ENCODE measurements at regions not wholly inside any gene's neighbourhood (a gene's known extent, or its start where the extent isn't known, plus 50 kb on each side); places are given as distances from the start of the nearest gene placed in this dataset.
"Not testable (repeated sequence)": the region's sequence is repeated elsewhere in the genome, so short reads cannot be mapped to it uniquely, and the experiment has no call there.

DNA sequence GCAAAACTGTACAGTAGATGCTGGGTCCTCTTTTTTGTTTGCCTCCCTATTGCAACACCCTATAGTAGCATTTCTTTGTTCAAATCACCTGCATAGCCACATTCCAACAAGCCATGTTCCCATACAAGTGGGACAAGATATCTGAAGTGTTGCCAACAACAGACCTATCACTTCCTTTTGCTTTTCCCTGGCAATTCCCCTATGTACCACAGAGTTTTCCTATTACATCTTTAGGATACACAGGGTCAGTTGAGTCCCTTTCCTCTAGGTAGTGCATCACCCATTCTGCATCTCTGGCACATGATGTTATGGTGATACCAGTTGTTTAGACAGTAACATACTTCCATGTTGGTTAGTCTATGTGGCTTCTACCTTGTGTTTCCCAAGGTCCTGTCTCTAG, 125.1 kb upstream of the FBXL7 start:
- Histone ChIP-seq H3K27me3 (ENCODE audit: control insufficient read depth, insufficient read depth, low read length) (no peaks in the 10 kb centered on the region), H3K4me1 (ENCODE audit: control insufficient read depth, insufficient read depth, low read length) (no peaks in the 10 kb centered on the region), H3K27ac (ENCODE audit: low read depth, low read length) (no peak overlapping the region), H3K9me3 (ENCODE audit: control insufficient read depth, insufficient read depth, low read length) (no peaks in the 10 kb centered on the region), H3K4me3 (ENCODE audit: low read depth, low read length) (no peak overlapping the region), H3K36me3 (ENCODE audit: control insufficient read depth, insufficient read depth, low read length) (no peaks in the 10 kb centered on the region)
- no peak for DNase-seq (ENCODE audit: low read depth in 4 of 6, low spot score in 6 of 6)

DNA sequence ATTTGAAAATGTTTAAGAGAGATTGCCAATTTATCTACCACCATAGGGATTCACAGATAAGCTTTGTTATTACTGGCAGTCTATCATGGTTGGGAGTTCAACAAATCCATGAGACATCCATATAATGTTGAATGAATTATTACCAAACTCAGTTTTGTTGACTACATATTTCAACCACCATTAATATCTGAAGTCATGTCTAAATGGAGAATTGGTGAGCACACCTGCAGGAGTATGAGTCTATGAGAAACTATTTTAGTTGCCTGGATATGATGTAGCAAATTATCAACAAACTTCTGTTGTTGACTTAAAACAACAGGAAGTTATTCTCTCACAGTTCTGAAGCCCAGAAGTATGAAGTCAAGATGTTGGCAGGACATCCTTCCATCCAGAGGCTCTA, 126.8 kb upstream of the FBXL7 start:
- no peaks in the 10 kb centered on the region for H3K36me3 ChIP-seq (ENCODE audit: control insufficient read depth, insufficient read depth, low read length)
- H3K27ac ChIP-seq (ENCODE audit: low read depth, low read length), result no peak overlapping the region
- no peak for DNase-seq (ENCODE audit: low read depth in 4 of 6, low spot score in 6 of 6)
- H3K4me3 ChIP-seq (ENCODE audit: low read depth, low read length), result no peak overlapping the region
- H3K4me1 ChIP-seq (ENCODE audit: control insufficient read depth, insufficient read depth, low read length), result no peaks in the 10 kb centered on the region
- no peaks in the 10 kb centered on the region for H3K9me3 ChIP-seq (ENCODE audit: control insufficient read depth, insufficient read depth, low read length)
- no peaks in the 10 kb centered on the region for H3K27me3 ChIP-seq (ENCODE audit: control insufficient read depth, insufficient read depth, low read length)

DNA sequence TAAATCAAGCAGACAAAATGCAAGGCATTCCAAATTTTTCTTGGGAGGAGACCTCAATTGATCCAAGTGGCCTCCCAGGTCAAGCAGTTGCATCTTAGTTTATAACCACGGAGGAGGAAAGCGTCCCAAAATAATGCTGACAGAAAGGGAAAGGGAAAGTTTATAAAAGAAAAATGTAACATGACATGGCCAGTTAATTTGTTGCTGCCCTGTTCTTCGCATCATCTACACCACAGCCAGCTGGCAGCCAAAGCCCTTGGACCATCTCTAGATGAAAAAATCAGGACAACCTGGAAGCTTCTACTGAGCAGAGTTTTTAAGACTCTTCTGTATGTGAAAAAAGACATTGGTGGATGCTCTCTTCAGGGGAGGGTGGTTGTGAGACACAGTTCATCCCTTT, 128.8 kb upstream of the FBXL7 start:
- Histone ChIP-seq H3K27ac (ENCODE audit: low read depth, low read length) (no peak overlapping the region), H3K9me3 (ENCODE audit: control insufficient read depth, insufficient read depth, low read length) (no peaks in the 10 kb centered on the region), H3K4me3 (ENCODE audit: low read depth, low read length) (no peak overlapping the region), H3K27me3 (ENCODE audit: control insufficient read depth, insufficient read depth, low read length) (no peaks in the 10 kb centered on the region), H3K4me1 (ENCODE audit: control insufficient read depth, insufficient read depth, low read length) (no peaks in the 10 kb centered on the region), H3K36me3 (ENCODE audit: control insufficient read depth, insufficient read depth, low read length) (no peaks in the 10 kb centered on the region)
- DNase-seq (ENCODE audit: low read depth in 4 of 6, low spot score in 6 of 6), result no peak
- WGBS (ENCODE audit: insufficient coverage), result 80% methylated on average over 1 of the region's 3 CpGs

DNA sequence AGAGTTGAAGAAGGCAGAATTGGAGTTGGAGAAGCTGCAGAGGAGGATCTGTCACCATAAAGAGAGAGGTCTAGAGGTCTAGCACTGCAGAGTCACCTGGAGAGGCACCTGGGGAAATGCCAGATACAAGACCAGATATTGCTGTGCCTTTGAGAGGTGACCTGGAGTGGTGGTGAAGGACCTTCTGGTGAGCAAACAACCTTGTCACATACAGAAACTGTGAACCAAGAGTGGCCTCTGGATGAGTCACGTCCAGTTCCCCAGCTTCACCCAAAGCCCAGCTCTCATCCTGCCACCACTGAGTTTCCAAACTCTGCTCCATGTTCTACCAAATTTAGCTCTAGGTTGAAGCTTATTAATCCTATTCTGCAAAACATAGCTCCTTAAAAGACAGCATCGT, 131.1 kb upstream of the FBXL7 start:
- 100% methylated on average over 1 of the region's 2 CpGs for WGBS (ENCODE audit: insufficient coverage)
- Histone ChIP-seq H3K27me3 (ENCODE audit: control insufficient read depth, insufficient read depth, low read length) (no peaks in the 10 kb centered on the region), H3K4me1 (ENCODE audit: control insufficient read depth, insufficient read depth, low read length) (no peaks in the 10 kb centered on the region), H3K27ac (ENCODE audit: low read depth, low read length) (no peak overlapping the region), H3K36me3 (ENCODE audit: control insufficient read depth, insufficient read depth, low read length) (no peaks in the 10 kb centered on the region), H3K9me3 (ENCODE audit: control insufficient read depth, insufficient read depth, low read length) (no peaks in the 10 kb centered on the region), H3K4me3 (ENCODE audit: low read depth, low read length) (no peak overlapping the region)
- no peak for DNase-seq (ENCODE audit: low read depth in 4 of 6, low spot score in 6 of 6)

DNA sequence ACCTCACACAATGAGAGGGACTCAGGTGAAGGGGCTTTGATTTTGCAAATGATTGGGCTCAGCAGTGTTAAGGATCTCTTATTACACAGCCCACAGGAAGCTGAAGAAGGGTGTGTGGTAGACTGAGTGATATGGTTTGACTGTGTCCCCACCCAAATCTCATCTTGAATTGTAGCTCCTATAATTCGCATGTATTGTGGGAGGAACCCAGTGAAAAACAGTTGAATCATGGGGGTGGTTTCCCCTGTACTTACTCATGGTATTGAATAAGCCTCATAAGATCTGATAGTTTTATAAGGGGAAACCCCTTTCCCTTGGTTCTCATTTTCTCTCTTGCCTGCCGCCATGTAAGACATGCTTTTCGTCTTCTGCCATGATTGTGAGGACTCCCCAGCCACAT, 132.5 kb upstream of the FBXL7 start:
- DNase-seq (ENCODE audit: low read depth in 4 of 6, low spot score in 6 of 6), result no peak
- Histone ChIP-seq H3K27ac (ENCODE audit: low read depth, low read length) (no peak overlapping the region), H3K9me3 (ENCODE audit: control insufficient read depth, insufficient read depth, low read length) (no peaks in the 10 kb centered on the region), H3K36me3 (ENCODE audit: control insufficient read depth, insufficient read depth, low read length) (no peaks in the 10 kb centered on the region), H3K27me3 (ENCODE audit: control insufficient read depth, insufficient read depth, low read length) (no peaks in the 10 kb centered on the region), H3K4me1 (ENCODE audit: control insufficient read depth, insufficient read depth, low read length) (no peaks in the 10 kb centered on the region), H3K4me3 (ENCODE audit: low read depth, low read length) (no peak overlapping the region)
- WGBS (ENCODE audit: insufficient coverage), result 100% methylated on average over 2 of the region's 3 CpGs

DNA sequence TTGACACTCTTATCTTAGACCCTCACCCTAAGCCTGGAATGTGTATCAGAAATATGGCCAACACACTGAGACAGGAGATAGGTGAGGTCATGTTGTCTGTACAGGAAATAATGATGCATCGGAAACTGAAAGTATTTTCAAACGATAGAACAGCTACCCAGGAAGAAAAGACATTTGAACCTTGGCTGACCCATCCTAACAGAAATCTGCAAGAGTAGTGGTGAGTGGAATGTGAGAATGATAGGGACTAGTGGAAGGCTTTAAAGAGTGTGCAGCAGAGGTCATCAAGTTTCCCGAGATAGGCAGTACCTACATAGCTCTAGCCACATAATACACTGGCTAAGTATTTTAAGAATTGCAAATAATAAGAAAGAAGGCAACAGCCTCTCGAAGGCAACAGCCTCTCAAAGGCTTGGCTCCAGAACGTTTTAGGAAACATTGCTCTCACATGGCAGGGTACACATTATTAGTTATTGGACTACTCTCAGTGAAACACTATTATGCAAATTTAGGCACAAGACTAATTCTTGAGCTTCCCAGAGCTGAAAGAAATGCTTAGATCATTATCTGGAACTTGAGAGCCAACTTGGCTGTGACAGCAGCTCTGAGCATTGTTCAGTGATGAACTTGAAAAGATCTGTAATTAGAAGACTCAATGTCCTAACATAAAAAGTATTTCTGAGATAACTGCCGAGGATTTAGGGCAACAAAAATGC, 133.1 kb upstream of the FBXL7 start:
- Histone ChIP-seq H3K27ac (ENCODE audit: low read depth, low read length) (no peak overlapping the region), H3K4me1 (ENCODE audit: control insufficient read depth, insufficient read depth, low read length) (no peaks in the 10 kb centered on the region), H3K9me3 (ENCODE audit: control insufficient read depth, insufficient read depth, low read length) (no peaks in the 10 kb centered on the region), H3K27me3 (ENCODE audit: control insufficient read depth, insufficient read depth, low read length) (no peaks in the 10 kb centered on the region), H3K4me3 (ENCODE audit: low read depth, low read length) (no peak overlapping the region), H3K36me3 (ENCODE audit: control insufficient read depth, insufficient read depth, low read length) (no peaks in the 10 kb centered on the region)
- DNase-seq (ENCODE audit: low read depth in 4 of 6, low spot score in 6 of 6), result peak in 2 of 6 donors; percentile 14 to 57
- 39% methylated on average over 3 of the region's 6 CpGs for WGBS (ENCODE audit: insufficient coverage)

DNA sequence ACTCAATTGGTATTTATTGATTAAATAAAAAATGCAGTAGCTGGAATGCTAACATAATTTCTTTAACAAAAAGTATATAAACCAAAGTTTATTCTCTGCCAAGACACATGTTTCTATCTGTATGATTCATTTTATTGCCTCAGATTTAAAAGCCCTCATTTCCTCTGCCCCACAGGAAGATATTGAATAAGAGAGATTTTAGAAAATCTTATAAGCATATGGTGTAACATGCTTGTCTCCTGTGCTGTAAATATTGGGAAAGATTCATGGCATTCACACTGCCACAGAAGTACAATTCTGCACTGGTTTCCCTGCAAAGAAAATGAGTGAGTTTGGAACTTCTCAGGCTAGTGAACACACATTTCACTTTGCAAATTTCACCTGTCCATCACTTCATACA, 134.9 kb upstream of the FBXL7 start:
- Histone ChIP-seq H3K27me3 (ENCODE audit: control insufficient read depth, insufficient read depth, low read length) (no peaks in the 10 kb centered on the region), H3K36me3 (ENCODE audit: control insufficient read depth, insufficient read depth, low read length) (no peaks in the 10 kb centered on the region), H3K27ac (ENCODE audit: low read depth, low read length) (no peak overlapping the region), H3K4me3 (ENCODE audit: low read depth, low read length) (no peak overlapping the region), H3K9me3 (ENCODE audit: control insufficient read depth, insufficient read depth, low read length) (no peaks in the 10 kb centered on the region), H3K4me1 (ENCODE audit: control insufficient read depth, insufficient read depth, low read length) (no peaks in the 10 kb centered on the region)
- DNase-seq (ENCODE audit: low read depth in 4 of 6, low spot score in 6 of 6), result peak in 2 of 6 donors; percentile 14 to 25

DNA sequence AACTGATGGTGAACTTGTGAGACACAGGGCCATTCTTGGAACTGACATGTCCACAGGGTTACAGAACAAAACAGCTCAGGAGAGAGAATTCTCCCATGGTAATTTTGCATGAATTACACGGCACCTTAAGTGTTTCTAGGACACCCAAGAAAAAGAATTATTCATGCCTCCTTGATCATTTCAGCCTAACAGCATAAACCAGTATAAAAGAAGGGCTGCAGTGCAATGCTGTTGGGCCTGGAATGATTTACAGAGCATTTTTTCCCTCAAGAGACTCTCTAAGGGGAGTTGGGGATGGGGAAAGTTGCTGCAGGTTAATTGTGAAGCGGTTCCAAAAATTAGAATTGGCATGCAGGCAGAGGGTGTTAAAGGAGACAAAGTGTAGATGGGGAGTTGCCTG, 136.4 kb upstream of the FBXL7 start:
- H3K9me3 ChIP-seq (ENCODE audit: control insufficient read depth, insufficient read depth, low read length), result no peaks in the 10 kb centered on the region
- peak overlapping the region; percentile 2 for H3K27ac ChIP-seq (ENCODE audit: low read depth, low read length)
- H3K27me3 ChIP-seq (ENCODE audit: control insufficient read depth, insufficient read depth, low read length), result no peaks in the 10 kb centered on the region
- H3K4me3 ChIP-seq (ENCODE audit: low read depth, low read length), result no peak overlapping the region
- H3K36me3 ChIP-seq (ENCODE audit: control insufficient read depth, insufficient read depth, low read length), result no peaks in the 10 kb centered on the region
- no peaks in the 10 kb centered on the region for H3K4me1 ChIP-seq (ENCODE audit: control insufficient read depth, insufficient read depth, low read length)
- DNase-seq (ENCODE audit: low read depth in 4 of 6, low spot score in 6 of 6), result peak; percentile 31 to 87 (median 50)
- WGBS (ENCODE audit: insufficient coverage), result 20% methylated on average over 1 of the region's 2 CpGs

DNA sequence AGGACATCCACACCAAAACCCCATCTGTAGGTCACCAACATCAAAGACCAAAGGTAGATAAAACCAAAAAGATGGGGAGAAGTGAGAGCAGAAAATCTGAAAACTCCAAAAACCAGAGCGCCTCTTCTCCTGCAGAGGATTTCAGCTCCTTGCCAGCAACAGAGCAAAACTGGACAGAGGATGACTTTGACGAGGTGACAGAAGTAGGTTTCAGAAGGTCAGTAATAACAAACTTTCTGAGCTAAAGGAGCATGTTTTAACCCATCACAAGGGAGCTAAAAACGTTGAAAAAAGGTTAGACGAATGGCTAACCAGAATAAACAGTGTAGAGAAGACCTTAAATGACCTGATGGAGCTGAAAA, 142.9 kb upstream of the FBXL7 start:
- 65% methylated on average over 4 of the region's 4 CpGs for WGBS (ENCODE audit: insufficient coverage)
- not testable (repeated sequence) for H3K4me3 ChIP-seq (ENCODE audit: low read depth, low read length); H3K27ac ChIP-seq (ENCODE audit: low read depth, low read length); H3K36me3 ChIP-seq (ENCODE audit: control insufficient read depth, insufficient read depth, low read length); H3K4me1 ChIP-seq (ENCODE audit: control insufficient read depth, insufficient read depth, low read length); DNase-seq (ENCODE audit: low read depth in 4 of 6, low spot score in 6 of 6); H3K9me3 ChIP-seq (ENCODE audit: control insufficient read depth, insufficient read depth, low read length); H3K27me3 ChIP-seq (ENCODE audit: control insufficient read depth, insufficient read depth, low read length)

DNA sequence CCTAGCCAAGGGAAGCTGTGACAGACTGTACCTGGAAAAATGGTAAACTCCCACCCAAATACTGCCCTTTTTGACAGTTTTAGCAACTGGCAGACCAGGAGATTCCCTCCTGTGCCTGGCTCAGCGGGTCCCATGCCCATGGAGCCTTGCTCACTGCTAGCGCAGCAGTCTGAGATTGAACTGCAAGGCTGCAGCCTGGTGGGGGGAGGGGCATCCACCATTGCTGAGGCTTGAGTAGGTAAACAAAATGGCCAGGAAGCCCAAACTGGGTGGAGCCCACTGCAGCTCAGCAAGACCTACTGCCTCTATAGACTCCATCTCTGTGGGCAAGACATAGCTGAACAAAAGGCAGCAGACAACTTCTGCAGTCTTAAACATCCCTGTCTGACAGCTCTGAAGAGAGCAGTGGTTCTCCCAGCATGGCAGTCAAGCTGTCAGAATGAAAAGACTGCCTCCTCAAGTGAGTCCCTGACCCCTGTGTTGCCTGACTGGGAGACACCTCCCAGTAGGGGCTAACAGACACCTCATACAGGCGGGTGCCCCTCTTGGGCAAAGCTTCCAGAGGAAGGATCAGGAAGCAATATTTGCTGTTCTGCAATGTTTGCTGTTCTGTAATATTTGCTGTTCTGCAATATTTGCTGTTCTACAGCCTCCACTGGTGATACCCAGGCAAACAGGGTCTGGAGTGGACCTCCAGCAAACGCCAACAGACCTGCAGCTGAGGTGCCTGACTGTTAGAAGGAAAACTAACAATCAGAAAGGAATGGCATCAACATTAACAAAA, 143.5 kb upstream of the FBXL7 start:
- not testable (repeated sequence) for H3K4me1 ChIP-seq (ENCODE audit: control insufficient read depth, insufficient read depth, low read length); H3K36me3 ChIP-seq (ENCODE audit: control insufficient read depth, insufficient read depth, low read length); H3K4me3 ChIP-seq (ENCODE audit: low read depth, low read length); H3K9me3 ChIP-seq (ENCODE audit: control insufficient read depth, insufficient read depth, low read length); DNase-seq (ENCODE audit: low read depth in 4 of 6, low spot score in 6 of 6); H3K27ac ChIP-seq (ENCODE audit: low read depth, low read length); H3K27me3 ChIP-seq (ENCODE audit: control insufficient read depth, insufficient read depth, low read length)
- WGBS (ENCODE audit: insufficient coverage), result 100% methylated on average over 2 of the region's 4 CpGs

Data from spinal cord (tissue), 9 donors.